ENCODE measurements at regions not wholly inside any gene's neighbourhood (a gene's known extent, or its start where the extent isn't known, plus 50 kb on each side); places are given as distances from the start of the nearest gene placed in this dataset.

DNA sequence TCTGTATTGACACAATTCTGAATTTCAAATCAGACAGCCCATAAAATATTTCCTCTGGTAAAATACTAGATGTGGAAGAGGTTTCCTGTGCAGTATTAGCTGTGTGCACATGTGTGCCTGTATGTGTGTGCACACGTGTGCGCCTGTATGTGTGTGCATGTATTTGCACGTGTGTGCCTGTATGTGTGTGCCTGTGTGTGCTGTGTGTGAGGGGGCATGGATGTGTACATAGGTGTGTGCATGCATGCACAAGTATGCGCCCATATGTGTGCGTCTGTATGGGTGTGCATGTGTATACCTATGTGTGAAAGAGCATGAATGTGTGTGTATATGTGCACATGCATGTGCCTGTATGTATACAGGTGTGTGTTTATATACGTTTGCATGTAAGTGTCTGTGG, 191.4 kb downstream of the KLF6 start:
- TF ChIP-seq, protein P1, sequence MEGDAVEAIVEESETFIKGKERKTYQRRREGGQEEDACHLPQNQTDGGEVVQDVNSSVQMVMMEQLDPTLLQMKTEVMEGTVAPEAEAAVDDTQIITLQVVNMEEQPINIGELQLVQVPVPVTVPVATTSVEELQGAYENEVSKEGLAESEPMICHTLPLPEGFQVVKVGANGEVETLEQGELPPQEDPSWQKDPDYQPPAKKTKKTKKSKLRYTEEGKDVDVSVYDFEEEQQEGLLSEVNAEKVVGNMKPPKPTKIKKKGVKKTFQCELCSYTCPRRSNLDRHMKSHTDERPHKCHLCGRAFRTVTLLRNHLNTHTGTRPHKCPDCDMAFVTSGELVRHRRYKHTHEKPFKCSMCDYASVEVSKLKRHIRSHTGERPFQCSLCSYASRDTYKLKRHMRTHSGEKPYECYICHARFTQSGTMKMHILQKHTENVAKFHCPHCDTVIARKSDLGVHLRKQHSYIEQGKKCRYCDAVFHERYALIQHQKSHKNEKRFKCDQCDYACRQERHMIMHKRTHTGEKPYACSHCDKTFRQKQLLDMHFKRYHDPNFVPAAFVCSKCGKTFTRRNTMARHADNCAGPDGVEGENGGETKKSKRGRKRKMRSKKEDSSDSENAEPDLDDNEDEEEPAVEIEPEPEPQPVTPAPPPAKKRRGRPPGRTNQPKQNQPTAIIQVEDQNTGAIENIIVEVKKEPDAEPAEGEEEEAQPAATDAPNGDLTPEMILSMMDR (IDR thresholded peaks at IDR 0.05), result no peak
- TF ChIP-seq POLR2A (IDR thresholded peaks at IDR 0.05), result no peak
